Uterus (tissue), 2 donors: ENCODE measurements at regions not wholly inside any gene's neighbourhood (a gene's known extent, or its start where the extent isn't known, plus 50 kb on each side); places are given as distances from the start of the nearest gene placed in this dataset.

Experiments used
- POLR2A ChIP-seq, 2 donors: fragments of 450-650 bp; IDR thresholded peaks; one replicate each; pipeline ENCODE4 v1.6.1; 2016; ENCODE audit warnings: antibody characterized with exemption in 2 of 2, mild to moderate bottlenecking in 1 of 2, moderate library complexity in 1 of 2
- TF ChIP-seq, protein P1 (sequence below), 4 experiments: fragments of 200-600 bp in 2 of 4; fragments of 450-650 bp in 2 of 4; sonication (generic) in 2 of 4; IDR thresholded peaks; one replicate each; pipeline ENCODE4 v1.5.1; 2016 to 2019; ENCODE audit warnings: antibody characterized with exemption in 4 of 4, mild to moderate bottlenecking in 2 of 4, moderate library complexity in 1 of 4

- TF ChIP-seq, protein P1, sequence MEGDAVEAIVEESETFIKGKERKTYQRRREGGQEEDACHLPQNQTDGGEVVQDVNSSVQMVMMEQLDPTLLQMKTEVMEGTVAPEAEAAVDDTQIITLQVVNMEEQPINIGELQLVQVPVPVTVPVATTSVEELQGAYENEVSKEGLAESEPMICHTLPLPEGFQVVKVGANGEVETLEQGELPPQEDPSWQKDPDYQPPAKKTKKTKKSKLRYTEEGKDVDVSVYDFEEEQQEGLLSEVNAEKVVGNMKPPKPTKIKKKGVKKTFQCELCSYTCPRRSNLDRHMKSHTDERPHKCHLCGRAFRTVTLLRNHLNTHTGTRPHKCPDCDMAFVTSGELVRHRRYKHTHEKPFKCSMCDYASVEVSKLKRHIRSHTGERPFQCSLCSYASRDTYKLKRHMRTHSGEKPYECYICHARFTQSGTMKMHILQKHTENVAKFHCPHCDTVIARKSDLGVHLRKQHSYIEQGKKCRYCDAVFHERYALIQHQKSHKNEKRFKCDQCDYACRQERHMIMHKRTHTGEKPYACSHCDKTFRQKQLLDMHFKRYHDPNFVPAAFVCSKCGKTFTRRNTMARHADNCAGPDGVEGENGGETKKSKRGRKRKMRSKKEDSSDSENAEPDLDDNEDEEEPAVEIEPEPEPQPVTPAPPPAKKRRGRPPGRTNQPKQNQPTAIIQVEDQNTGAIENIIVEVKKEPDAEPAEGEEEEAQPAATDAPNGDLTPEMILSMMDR (IDR thresholded peaks at IDR 0.05): no peak
- TF ChIP-seq POLR2A (IDR thresholded peaks at IDR 0.05): no peak
Observed at GRCh38 chr2:83744855-83745254, 714.2 kb downstream of the SUCLG1 start.
